ENCODE measurements at regions not wholly inside any gene's neighbourhood (a gene's known extent, or its start where the extent isn't known, plus 50 kb on each side); places are given as distances from the start of the nearest gene placed in this dataset.
"Not testable (repeated sequence)": the region's sequence is repeated elsewhere in the genome, so short reads cannot be mapped to it uniquely, and the experiment has no call there.

DNA sequence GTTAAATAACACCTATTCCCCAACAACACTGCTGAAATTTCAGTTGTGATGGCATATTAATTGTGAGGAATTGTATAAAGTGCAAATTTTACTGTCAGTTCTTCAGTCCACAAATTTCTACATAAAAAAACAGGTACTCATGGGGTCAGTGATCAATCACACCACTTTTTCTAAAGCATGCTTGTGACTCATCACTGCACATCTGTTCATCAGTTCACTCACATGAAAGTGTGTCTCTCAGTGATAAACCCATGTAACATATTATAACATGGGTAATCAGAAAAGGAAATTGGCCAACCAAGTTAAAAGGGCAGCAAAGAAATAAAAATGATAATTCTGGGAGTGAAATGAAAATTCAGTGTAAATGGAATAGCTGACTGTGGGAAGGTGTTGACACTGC, 234.7 kb upstream of the FKBP1C start:
- TF ChIP-seq, protein P1, sequence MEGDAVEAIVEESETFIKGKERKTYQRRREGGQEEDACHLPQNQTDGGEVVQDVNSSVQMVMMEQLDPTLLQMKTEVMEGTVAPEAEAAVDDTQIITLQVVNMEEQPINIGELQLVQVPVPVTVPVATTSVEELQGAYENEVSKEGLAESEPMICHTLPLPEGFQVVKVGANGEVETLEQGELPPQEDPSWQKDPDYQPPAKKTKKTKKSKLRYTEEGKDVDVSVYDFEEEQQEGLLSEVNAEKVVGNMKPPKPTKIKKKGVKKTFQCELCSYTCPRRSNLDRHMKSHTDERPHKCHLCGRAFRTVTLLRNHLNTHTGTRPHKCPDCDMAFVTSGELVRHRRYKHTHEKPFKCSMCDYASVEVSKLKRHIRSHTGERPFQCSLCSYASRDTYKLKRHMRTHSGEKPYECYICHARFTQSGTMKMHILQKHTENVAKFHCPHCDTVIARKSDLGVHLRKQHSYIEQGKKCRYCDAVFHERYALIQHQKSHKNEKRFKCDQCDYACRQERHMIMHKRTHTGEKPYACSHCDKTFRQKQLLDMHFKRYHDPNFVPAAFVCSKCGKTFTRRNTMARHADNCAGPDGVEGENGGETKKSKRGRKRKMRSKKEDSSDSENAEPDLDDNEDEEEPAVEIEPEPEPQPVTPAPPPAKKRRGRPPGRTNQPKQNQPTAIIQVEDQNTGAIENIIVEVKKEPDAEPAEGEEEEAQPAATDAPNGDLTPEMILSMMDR (IDR thresholded peaks at IDR 0.05; ENCODE audit: insufficient read depth, low read length, severe bottlenecking), result no peak
- Histone ChIP-seq H3K36me3 (ENCODE audit: control insufficient read depth, insufficient read depth, low read length) (no peaks in the 10 kb centered on the region), H3K27me3 (ENCODE audit: control insufficient read depth, insufficient read depth, low read length) (no peaks in the 10 kb centered on the region), H3K4me3 (ENCODE audit: low read depth, low read length) (no peak overlapping the region)
- DNase-seq (ENCODE audit: low read depth) (no peak), FAIRE-seq (no peak)

DNA sequence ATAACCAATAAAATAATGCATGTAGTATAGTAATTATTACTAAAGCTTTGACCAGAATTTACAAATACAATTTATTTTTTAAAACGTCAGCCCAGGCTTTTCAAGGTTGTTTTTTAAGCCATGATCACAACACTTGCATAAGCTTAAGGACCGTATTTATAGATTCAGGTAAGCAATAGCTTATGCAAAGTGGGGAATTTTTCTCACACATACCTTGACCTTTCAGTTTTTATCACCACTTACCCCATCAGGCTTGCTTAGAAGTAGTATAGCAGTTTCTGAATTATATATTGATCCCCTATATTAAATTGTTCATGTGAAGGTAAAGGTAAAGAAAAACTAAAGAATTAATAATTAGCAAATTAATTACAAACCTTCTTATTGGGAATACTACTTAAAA, 232.3 kb upstream of the FKBP1C start:
- no peak overlapping the region for H3K4me3 ChIP-seq (ENCODE audit: low read depth, low read length)
- DNase-seq (ENCODE audit: low read depth) (no peak), FAIRE-seq (no peak)
- TF ChIP-seq, protein P1 (IDR thresholded peaks at IDR 0.05; ENCODE audit: insufficient read depth, low read length, severe bottlenecking), result no peak
- H3K36me3 ChIP-seq (ENCODE audit: control insufficient read depth, insufficient read depth, low read length), result no peaks in the 10 kb centered on the region
- no peaks in the 10 kb centered on the region for H3K27me3 ChIP-seq (ENCODE audit: control insufficient read depth, insufficient read depth, low read length)

DNA sequence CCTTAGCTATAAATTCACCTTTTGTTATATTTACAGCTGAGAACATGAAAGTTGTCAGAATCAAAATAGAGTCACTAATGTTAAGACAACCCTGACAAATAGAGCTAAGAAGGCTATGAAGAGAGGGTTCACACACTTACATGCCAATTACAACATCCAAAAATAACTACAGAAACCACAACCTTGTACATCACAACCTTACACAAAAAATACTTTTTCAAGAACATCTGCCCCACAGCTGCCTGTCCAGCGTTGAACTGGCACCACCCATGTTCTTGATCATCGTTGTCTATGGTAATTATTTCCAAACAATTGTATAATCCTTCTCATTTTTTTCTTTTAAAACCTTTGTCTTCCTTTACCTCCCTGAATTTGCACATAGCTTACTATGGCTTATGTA, 231.2 kb upstream of the FKBP1C start:
- FAIRE-seq, result no peak
- TF ChIP-seq, protein P1 (IDR thresholded peaks at IDR 0.05; ENCODE audit: insufficient read depth, low read length, severe bottlenecking), result no peak

DNA sequence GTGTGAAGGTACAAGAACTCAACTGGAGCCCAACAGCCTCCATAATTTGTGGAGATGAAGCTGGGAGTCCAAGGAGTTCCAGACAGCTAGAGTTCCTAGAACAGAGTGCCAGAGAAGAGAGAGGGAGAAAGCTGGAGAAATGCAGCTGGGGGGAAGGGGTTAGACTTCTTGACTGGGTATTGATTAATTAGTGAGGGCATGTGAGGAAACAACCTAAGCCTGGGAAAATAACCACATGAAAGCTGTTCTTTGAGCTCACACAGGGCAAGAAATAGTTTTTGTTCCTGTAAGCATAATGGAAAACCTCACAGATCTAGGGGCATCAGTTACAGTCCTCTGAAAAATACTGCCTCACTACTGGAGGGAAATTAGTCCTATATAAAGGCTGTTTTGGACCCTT, 230.5 kb upstream of the FKBP1C start:
- no peak for FAIRE-seq

More for the DNA sequence above, 231.2 kb upstream of the FKBP1C start:
- no peak for DNase-seq (ENCODE audit: low read depth)
- no peak overlapping the region for H3K4me3 ChIP-seq (ENCODE audit: low read depth, low read length)
- H3K36me3 ChIP-seq (ENCODE audit: control insufficient read depth, insufficient read depth, low read length), result no peaks in the 10 kb centered on the region
- H3K27me3 ChIP-seq (ENCODE audit: control insufficient read depth, insufficient read depth, low read length), result no peaks in the 10 kb centered on the region

DNA sequence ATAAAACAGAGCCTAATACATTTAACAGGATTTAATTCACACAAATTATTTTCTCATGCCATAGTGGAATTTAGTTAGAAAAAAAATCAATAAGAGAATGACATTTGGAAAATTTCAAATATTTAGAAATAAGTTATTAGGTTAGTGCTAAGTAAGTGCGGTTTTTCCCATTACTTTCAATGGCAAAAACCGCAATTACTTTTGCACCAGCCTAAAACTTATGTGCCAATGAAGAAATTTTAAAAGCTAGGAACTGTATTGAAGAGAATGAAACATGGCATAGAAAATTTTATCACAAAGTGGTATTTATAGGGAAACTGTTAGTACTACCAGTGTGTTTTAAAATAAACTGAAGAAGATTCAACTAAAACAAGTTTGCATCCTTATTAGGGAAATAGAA, 228.3 kb upstream of the FKBP1C start:
- Histone ChIP-seq H3K27me3 (ENCODE audit: control insufficient read depth, insufficient read depth, low read length) (no peaks in the 10 kb centered on the region), H3K36me3 (ENCODE audit: control insufficient read depth, insufficient read depth, low read length) (no peaks in the 10 kb centered on the region), H3K4me3 (ENCODE audit: low read depth, low read length) (no peak overlapping the region)
- DNase-seq (ENCODE audit: low read depth) (no peak), FAIRE-seq (no peak)
- TF ChIP-seq, protein P1 (IDR thresholded peaks at IDR 0.05; ENCODE audit: insufficient read depth, low read length, severe bottlenecking), result no peak

More for the DNA sequence above, 230.5 kb upstream of the FKBP1C start:
- H3K4me3 ChIP-seq (ENCODE audit: low read depth, low read length), result no peak overlapping the region
- H3K36me3 ChIP-seq (ENCODE audit: control insufficient read depth, insufficient read depth, low read length), result no peaks in the 10 kb centered on the region
- H3K27me3 ChIP-seq (ENCODE audit: control insufficient read depth, insufficient read depth, low read length), result no peaks in the 10 kb centered on the region
- TF ChIP-seq, protein P1 (IDR thresholded peaks at IDR 0.05; ENCODE audit: insufficient read depth, low read length, severe bottlenecking), result no peak
- DNase-seq (ENCODE audit: low read depth), result no peak

DNA sequence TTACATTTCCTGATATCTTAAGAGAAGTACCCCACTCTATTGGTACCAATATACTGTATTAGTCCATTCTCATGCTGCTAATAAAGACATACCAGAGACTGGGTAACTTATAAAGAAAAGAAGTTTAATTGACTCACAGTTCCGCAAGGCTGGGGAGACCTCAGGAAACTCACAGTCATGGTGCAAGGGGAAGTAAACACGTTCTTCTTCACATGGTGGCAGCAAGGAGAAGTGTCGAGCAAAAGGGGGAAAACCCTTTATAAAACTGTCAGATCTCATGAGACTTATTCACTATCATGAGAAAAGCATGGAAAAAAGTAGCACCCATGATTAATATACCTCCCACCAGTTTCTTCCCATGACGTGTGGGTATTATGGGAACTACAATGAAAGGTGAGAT, 219.6 kb upstream of the FKBP1C start:
- DNase-seq (ENCODE audit: low read depth); H3K27me3 ChIP-seq (ENCODE audit: control insufficient read depth, insufficient read depth, low read length); FAIRE-seq; H3K4me3 ChIP-seq (ENCODE audit: low read depth, low read length); H3K36me3 ChIP-seq (ENCODE audit: control insufficient read depth, insufficient read depth, low read length): not testable (repeated sequence)
